ENCODE measurements at regions not wholly inside any gene's neighbourhood (a gene's known extent, or its start where the extent isn't known, plus 50 kb on each side); places are given as distances from the start of the nearest gene placed in this dataset.

DNA sequence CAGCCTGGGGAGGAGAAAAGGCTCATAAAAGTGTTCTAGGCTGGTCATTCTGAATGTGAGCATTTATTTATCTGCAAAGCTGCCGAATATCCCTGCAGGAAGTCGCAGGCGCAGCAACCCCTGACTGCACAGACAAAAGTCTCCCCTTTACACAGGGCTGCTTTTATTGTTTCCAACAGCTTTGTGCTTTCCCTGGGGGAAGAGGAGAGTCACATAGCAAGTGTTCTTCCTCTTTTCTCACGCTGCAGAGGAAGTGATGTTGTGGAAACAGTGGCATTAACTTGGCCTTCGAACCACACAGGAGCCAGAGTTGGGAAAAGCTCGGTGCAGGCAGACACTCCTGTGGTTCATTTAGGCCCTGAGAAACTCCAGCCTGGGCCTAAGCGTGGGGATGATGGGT lies 81.5 kb upstream of the BCOR start:
- no peak overlapping the region for H3K27ac ChIP-seq
- in situ Hi-C loops (cut with HindIII; ENCODE audit: low pct_ligation_motif_present, low sequenced_read_pairs), result no loop called here
- no peak for DNase-seq
- H3K36me3 ChIP-seq (replicated peaks), result no peaks in the 10 kb centered on the region
- H3K4me3 ChIP-seq (ENCODE audit: low read depth, low read length), result no peak overlapping the region
- TF ChIP-seq, protein P1, sequence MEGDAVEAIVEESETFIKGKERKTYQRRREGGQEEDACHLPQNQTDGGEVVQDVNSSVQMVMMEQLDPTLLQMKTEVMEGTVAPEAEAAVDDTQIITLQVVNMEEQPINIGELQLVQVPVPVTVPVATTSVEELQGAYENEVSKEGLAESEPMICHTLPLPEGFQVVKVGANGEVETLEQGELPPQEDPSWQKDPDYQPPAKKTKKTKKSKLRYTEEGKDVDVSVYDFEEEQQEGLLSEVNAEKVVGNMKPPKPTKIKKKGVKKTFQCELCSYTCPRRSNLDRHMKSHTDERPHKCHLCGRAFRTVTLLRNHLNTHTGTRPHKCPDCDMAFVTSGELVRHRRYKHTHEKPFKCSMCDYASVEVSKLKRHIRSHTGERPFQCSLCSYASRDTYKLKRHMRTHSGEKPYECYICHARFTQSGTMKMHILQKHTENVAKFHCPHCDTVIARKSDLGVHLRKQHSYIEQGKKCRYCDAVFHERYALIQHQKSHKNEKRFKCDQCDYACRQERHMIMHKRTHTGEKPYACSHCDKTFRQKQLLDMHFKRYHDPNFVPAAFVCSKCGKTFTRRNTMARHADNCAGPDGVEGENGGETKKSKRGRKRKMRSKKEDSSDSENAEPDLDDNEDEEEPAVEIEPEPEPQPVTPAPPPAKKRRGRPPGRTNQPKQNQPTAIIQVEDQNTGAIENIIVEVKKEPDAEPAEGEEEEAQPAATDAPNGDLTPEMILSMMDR (IDR thresholded peaks at IDR 0.05; ENCODE audit: low read depth, low read length, missing control alignments), result no peak
- H3K27me3 ChIP-seq (replicated peaks), result no peaks in the 10 kb centered on the region

DNA sequence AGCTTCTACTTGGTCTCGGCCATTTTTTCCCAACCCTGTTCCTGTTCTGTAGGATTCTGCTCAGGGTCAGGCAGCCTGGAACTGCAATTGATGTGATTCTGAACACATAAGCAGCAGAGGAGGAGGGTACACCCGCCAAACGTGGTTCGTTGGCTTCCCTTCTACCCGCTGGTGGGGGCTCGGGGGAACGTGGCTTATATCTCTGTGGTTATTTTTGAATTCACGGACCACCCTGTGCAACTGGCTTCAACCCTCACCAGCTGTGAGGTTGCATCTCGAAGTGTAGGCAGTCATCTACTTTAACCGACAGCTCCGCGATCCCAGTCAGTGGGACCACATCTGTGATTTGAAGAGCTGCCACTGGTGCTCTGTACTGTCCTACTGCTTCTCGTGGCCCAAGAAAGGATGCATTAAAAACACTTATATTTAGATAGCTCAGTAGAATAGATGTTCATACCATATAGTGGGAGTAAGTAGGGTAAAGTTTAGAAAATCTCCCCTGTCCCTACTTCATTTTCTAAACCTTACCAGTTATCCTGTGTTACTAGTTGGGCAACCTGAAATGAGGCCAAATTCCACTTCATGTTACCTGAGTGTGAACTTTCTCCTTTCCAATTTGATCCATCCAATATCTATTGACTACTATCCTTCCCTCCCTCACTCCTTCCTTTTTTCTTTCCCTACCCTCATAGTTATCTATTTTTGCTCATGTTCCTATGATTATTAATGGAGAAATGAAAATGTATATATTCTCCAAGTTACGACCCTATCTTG lies 80.4 kb upstream of the BCOR start:
- TF ChIP-seq, protein P1 (IDR thresholded peaks at IDR 0.05; ENCODE audit: low read depth, low read length, missing control alignments), result no peak
- no peak overlapping the region for H3K4me3 ChIP-seq (ENCODE audit: low read depth, low read length)
- DNase-seq, result no peak
- H3K27ac ChIP-seq, result no peak overlapping the region
- in situ Hi-C loops (cut with HindIII; ENCODE audit: low pct_ligation_motif_present, low sequenced_read_pairs), result no loop called here
- H3K27me3 ChIP-seq (replicated peaks), result no peaks in the 10 kb centered on the region
- H3K36me3 ChIP-seq (replicated peaks), result no peaks in the 10 kb centered on the region

- TF ChIP-seq, protein P1 (IDR thresholded peaks at IDR 0.05; ENCODE audit: low read depth, low read length, missing control alignments), result no peak
- in situ Hi-C loops (cut with HindIII; ENCODE audit: low pct_ligation_motif_present, low sequenced_read_pairs), result no loop called here
- DNase-seq, result no peak
- no peaks in the 10 kb centered on the region for H3K27me3 ChIP-seq (replicated peaks)
- H3K36me3 ChIP-seq (replicated peaks), result no peaks in the 10 kb centered on the region
- no peak overlapping the region for H3K27ac ChIP-seq
- H3K4me3 ChIP-seq (ENCODE audit: low read depth, low read length), result no peak overlapping the region
These were observed 79.7 kb upstream of the BCOR start for GRCh38 chrX:40177489-40177888.

- in situ Hi-C loops (cut with HindIII; ENCODE audit: low pct_ligation_motif_present, low sequenced_read_pairs), result no loop called here
- H3K27ac ChIP-seq, result no peak overlapping the region
- peak overlapping the region; percentile 53 for H3K4me3 ChIP-seq (ENCODE audit: low read depth, low read length)
- TF ChIP-seq, protein P1 (IDR thresholded peaks at IDR 0.05; ENCODE audit: low read depth, low read length, missing control alignments), result no peak
- H3K27me3 ChIP-seq (replicated peaks), result no peaks in the 10 kb centered on the region
- H3K36me3 ChIP-seq (replicated peaks), result no peaks in the 10 kb centered on the region
- DNase-seq, result no peak
These were observed 79.3 kb upstream of the BCOR start for GRCh38 chrX:40177117-40177430.

DNA sequence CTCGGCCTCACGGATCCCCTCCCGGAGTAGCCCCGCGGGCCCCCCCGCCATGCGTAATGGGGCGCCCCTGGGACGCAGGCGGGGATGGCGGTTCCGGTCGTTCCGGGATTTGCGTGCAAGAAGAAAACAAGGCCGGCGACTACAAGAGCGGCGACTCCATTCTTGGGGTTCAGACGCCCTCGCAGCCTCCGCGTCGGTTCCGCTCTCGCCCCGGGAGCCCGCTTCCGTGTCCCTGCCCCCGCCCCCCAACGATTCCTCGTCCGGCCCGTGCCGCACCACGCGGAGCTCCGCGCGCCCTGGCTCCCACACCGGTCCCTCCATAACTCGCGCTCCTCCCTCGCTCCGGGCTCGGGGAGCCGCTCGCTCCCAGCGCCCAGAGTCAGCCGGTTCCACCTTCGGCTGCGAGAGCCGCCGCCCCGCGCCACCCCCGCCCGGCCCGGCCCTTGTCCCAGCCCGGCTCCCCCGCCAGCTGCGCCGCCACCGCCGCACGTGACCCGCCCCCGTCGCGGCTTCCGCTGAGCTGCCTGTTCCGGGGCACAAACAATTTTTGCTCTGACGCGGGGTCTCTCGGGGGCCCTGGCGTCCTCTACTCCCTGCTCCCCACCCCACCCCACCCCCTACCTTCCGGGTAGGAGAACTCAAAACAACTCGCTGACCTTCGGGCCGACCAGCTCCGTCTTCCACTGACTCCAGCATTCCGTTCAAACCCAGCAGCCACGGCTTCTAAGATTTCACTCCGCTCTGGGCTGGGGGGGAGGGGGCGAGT lies 78.8 kb upstream of the BCOR start:
- peak overlapping the region; percentile 50 for H3K27ac ChIP-seq
- in situ Hi-C loops (cut with HindIII; ENCODE audit: low pct_ligation_motif_present, low sequenced_read_pairs), result no loop called here
- no peaks in the 10 kb centered on the region for H3K36me3 ChIP-seq (replicated peaks)
- no peaks in the 10 kb centered on the region for H3K27me3 ChIP-seq (replicated peaks)
- peak overlapping the region; percentile 53 for H3K4me3 ChIP-seq (ENCODE audit: low read depth, low read length)
- TF ChIP-seq, protein P1 (IDR thresholded peaks at IDR 0.05; ENCODE audit: low read depth, low read length, missing control alignments), result no peak
- no peak for DNase-seq

All from brain microvascular endothelial cell (primary cell).